HG03469 (cell line): ENCODE measurements at regions not wholly inside any gene's neighbourhood (a gene's known extent, or its start where the extent isn't known, plus 50 kb on each side); places are given as distances from the start of the nearest gene placed in this dataset.
"Not testable (repeated sequence)": the region's sequence is repeated elsewhere in the genome, so short reads cannot be mapped to it uniquely, and the experiment has no call there.

ENCODE experiments used
- ATAC-seq: cut with Tn5 transposase; IDR thresholded peaks from one replicate; pipeline ENCODE4 v1.9.1; 2021; ENCODE audit warnings: mild to moderate bottlenecking, moderate library complexity, moderate number of reproducible peaks; ENCODE audit not compliant: unreplicated experiment

GRCh38 chr1:118304722-118305359, 119.8 kb upstream of the SPAG17 start:
- ATAC-seq = no peak

- no peak for ATAC-seq
Measured at GRCh38 chr1:118303534-118303933, 118.5 kb upstream of the SPAG17 start.

GRCh38 chr1:118303064-118303463, 118.0 kb upstream of the SPAG17 start:
- ATAC-seq = no peak

GRCh38 chr1:118302145-118302544, 117.1 kb upstream of the SPAG17 start:
- no peak for ATAC-seq

GRCh38 chr1:118300808-118301207, 115.8 kb upstream of the SPAG17 start:
- ATAC-seq = no peak

GRCh38 chr1:118298397-118298796, 113.4 kb upstream of the SPAG17 start:
- ATAC-seq = no peak

- no peak for ATAC-seq
Measured at GRCh38 chr1:118297521-118297920, 112.5 kb upstream of the SPAG17 start.

GRCh38 chr1:118294875-118295642, 110.0 kb upstream of the SPAG17 start:
- ATAC-seq = no peak

GRCh38 chr1:118291661-118292060, 106.6 kb upstream of the SPAG17 start:
- no peak for ATAC-seq

- ATAC-seq = no peak
Measured at GRCh38 chr1:118290571-118290970, 105.5 kb upstream of the SPAG17 start.

- no peak for ATAC-seq
Measured at GRCh38 chr1:118290046-118290445, 105.0 kb upstream of the SPAG17 start.

- ATAC-seq = not testable (repeated sequence)
Measured at GRCh38 chr1:118280656-118281055, 95.6 kb upstream of the SPAG17 start.

- no peak for ATAC-seq
Measured at GRCh38 chr1:118275472-118276115, 90.6 kb upstream of the SPAG17 start.

- ATAC-seq = no peak
Measured at GRCh38 chr1:118272884-118273283, 87.9 kb upstream of the SPAG17 start.

- ATAC-seq = no peak
Measured at GRCh38 chr1:118271883-118272282, 86.9 kb upstream of the SPAG17 start.

- no peak for ATAC-seq
Measured at GRCh38 chr1:118269598-118269997, 84.6 kb upstream of the SPAG17 start.

GRCh38 chr1:118266436-118266835, 81.4 kb upstream of the SPAG17 start:
- no peak for ATAC-seq

GRCh38 chr1:118264343-118264742, 79.3 kb upstream of the SPAG17 start:
- ATAC-seq = no peak

GRCh38 chr1:118262865-118263264, 77.8 kb upstream of the SPAG17 start:
- ATAC-seq = no peak

- no peak for ATAC-seq
Measured at GRCh38 chr1:118258975-118259374, 73.9 kb upstream of the SPAG17 start.

GRCh38 chr1:118257946-118258345, 72.9 kb upstream of the SPAG17 start:
- ATAC-seq = no peak
